Breast epithelium (tissue), 4 donors: ENCODE measurements at regions not wholly inside any gene's neighbourhood (a gene's known extent, or its start where the extent isn't known, plus 50 kb on each side); places are given as distances from the start of the nearest gene placed in this dataset.

ENCODE experiments used
- DNase-seq, 2 donors: peaks; one replicate each; pipeline ENCODE4 v3.0.0-alpha.2; 2019; ENCODE audit warnings: low spot score in 2 of 2
- H3K27ac ChIP-seq, 2 donors: fragments of 200-600 bp; sonication (generic) in 1 of 2; one replicate each; pipeline ENCODE4 v1.5.1; 2016 to 2019; ENCODE audit warnings: mild to moderate bottlenecking in 1 of 2
- H3K27me3 ChIP-seq, 2 donors: fragments of 200-600 bp; sonication (generic) in 1 of 2; one replicate each; pipeline versions ENCODE4 v1.5.1 to v1.6.0; 2017 to 2019; ENCODE audit warnings: control low read depth in 1 of 2, mild to moderate bottlenecking in 1 of 2
- H3K36me3 ChIP-seq: fragments of 200-600 bp; one replicate; pipeline ENCODE4 v1.5.1; 2019
- H3K4me1 ChIP-seq, 2 donors: fragments of 200-600 bp; sonication (generic); one replicate each; pipeline ENCODE4 v1.5.1; 2016 to 2019; ENCODE audit warnings: control low read depth in 1 of 2
- H3K4me3 ChIP-seq, 3 donors: fragments of 200-600 bp; sonication (generic); 1 replicate in 2 of 3; 2 replicates in 1 of 3; pipeline ENCODE4 v1.5.1; 2016 to 2019; ENCODE audit warnings: mild to moderate bottlenecking in 3 of 3, moderate library complexity in 2 of 3
- H3K9me3 ChIP-seq, 2 donors: fragments of 200-600 bp; sonication (generic) in 1 of 2; one replicate each; pipeline ENCODE4 v1.5.1; 2016 to 2019; ENCODE audit warnings: control low read depth in 1 of 2
- CTCF ChIP-seq, 3 donors: fragments of 450-650 bp; IDR thresholded peaks; one replicate each; pipeline ENCODE4 v1.5.1; 2016 to 2017; ENCODE audit warnings: antibody characterized with exemption in 3 of 3, mild to moderate bottlenecking in 3 of 3, moderate library complexity in 3 of 3
- POLR2A ChIP-seq: fragments of 450-650 bp; IDR thresholded peaks from one replicate; pipeline ENCODE4 v1.6.1; 2016; ENCODE audit warnings: antibody characterized with exemption, mild to moderate bottlenecking, moderate library complexity
- POLR2AphosphoS5 ChIP-seq, 3 donors: sonication (generic); formaldehyde crosslinking; IDR thresholded peaks; one replicate each; pipeline ENCODE4 v1.6.1; 2017; ENCODE audit warnings: antibody characterized with exemption in 3 of 3
- intact Hi-C: fragments of 100-400 bp; cut with DNase I; formaldehyde crosslinking; loops from one replicate; pipeline ENCODE4 v1.15.1; 2023; ENCODE audit warnings: low total_unique reads

GRCh38 chr6:140185991-140186390 lies 811.5 kb upstream of the CITED2 start:
- Histone ChIP-seq H3K27ac (no peak overlapping the region), H3K4me1 (no peaks in the 10 kb centered on the region), H3K36me3 (no peaks in the 10 kb centered on the region), H3K4me3 (no peak overlapping the region), H3K27me3 (no peaks in the 10 kb centered on the region), H3K9me3 (peaks cover 13 to 14% of the 10 kb centered on the region in 2 donors)
- TF ChIP-seq POLR2A (no peak), POLR2AphosphoS5 (IDR thresholded peaks at IDR 0.05) (no peak)
- intact Hi-C loops: no loop called here
- DNase-seq: no peak

GRCh38 chr6:140183881-140184280 lies 809.4 kb upstream of the CITED2 start:
- H3K4me3 ChIP-seq: no peak overlapping the region
- no peaks in the 10 kb centered on the region for H3K4me1 ChIP-seq
- no peak overlapping the region for H3K27ac ChIP-seq
- no peaks in the 10 kb centered on the region for H3K36me3 ChIP-seq
- peaks cover 8 to 13% of the 10 kb centered on the region in 2 donors for H3K9me3 ChIP-seq
- no peak for DNase-seq
- no peaks in the 10 kb centered on the region for H3K27me3 ChIP-seq
- no peak for TF ChIP-seq POLR2AphosphoS5 (IDR thresholded peaks at IDR 0.05)
- intact Hi-C loops: no loop called here

- no peaks in the 10 kb centered on the region for H3K36me3 ChIP-seq
- no peaks in the 10 kb centered on the region for H3K27me3 ChIP-seq
- TF ChIP-seq CTCF (IDR thresholded peaks at IDR 0.05) (no peak), POLR2A (no peak), POLR2AphosphoS5 (IDR thresholded peaks at IDR 0.05) (no peak)
- intact Hi-C loops: no loop called here
- H3K4me3 ChIP-seq: no peak overlapping the region
- DNase-seq: no peak
- peaks cover 0 to 4% of the 10 kb centered on the region in 2 donors for H3K9me3 ChIP-seq
- H3K27ac ChIP-seq: no peak overlapping the region
- no peaks in the 10 kb centered on the region for H3K4me1 ChIP-seq
These were observed 808.4 kb upstream of the CITED2 start for GRCh38 chr6:140182821-140183220.

GRCh38 chr6:140181876-140182275 lies 807.4 kb upstream of the CITED2 start:
- DNase-seq: no peak
- TF ChIP-seq POLR2A: no peak
- TF ChIP-seq CTCF (IDR thresholded peaks at IDR 0.05): no peak
- no peak for TF ChIP-seq POLR2AphosphoS5 (IDR thresholded peaks at IDR 0.05)
- H3K4me3 ChIP-seq: no peak overlapping the region
- H3K27ac ChIP-seq: no peak overlapping the region
- no peaks in the 10 kb centered on the region for H3K36me3 ChIP-seq
- no peaks in the 10 kb centered on the region for H3K4me1 ChIP-seq
- intact Hi-C loops: no loop called here
- H3K9me3 ChIP-seq: no peaks in the 10 kb centered on the region
- H3K27me3 ChIP-seq: no peaks in the 10 kb centered on the region

- Histone ChIP-seq H3K9me3 (no peaks in the 10 kb centered on the region), H3K36me3 (no peaks in the 10 kb centered on the region), H3K4me1 (no peaks in the 10 kb centered on the region), H3K4me3 (no peak overlapping the region), H3K27me3 (no peaks in the 10 kb centered on the region), H3K27ac (no peak overlapping the region)
- intact Hi-C loops: no loop called here
- no peak for DNase-seq
- no peak for TF ChIP-seq POLR2A
- TF ChIP-seq POLR2AphosphoS5 (IDR thresholded peaks at IDR 0.05): no peak
- TF ChIP-seq CTCF (IDR thresholded peaks at IDR 0.05): no peak
These were observed 805.9 kb upstream of the CITED2 start for GRCh38 chr6:140180306-140180705.

GRCh38 chr6:140178935-140179334 lies 804.5 kb upstream of the CITED2 start:
- Histone ChIP-seq H3K4me1 (no peaks in the 10 kb centered on the region), H3K4me3 (no peak overlapping the region), H3K9me3 (no peaks in the 10 kb centered on the region), H3K27ac (peak overlapping the region in 1 of 2 donors; percentile 59), H3K36me3 (no peaks in the 10 kb centered on the region), H3K27me3 (no peaks in the 10 kb centered on the region)
- no peak for TF ChIP-seq POLR2A
- TF ChIP-seq POLR2AphosphoS5 (IDR thresholded peaks at IDR 0.05): no peak
- TF ChIP-seq CTCF (IDR thresholded peaks at IDR 0.05): no peak
- DNase-seq: no peak
- intact Hi-C loops: no loop called here
